ENCODE measurements at regions not wholly inside any gene's neighbourhood (a gene's known extent, or its start where the extent isn't known, plus 50 kb on each side); places are given as distances from the start of the nearest gene placed in this dataset.
"Not testable (repeated sequence)": the region's sequence is repeated elsewhere in the genome, so short reads cannot be mapped to it uniquely, and the experiment has no call there.

GRCh38 chr3:8001307-8001706 is 500.3 kb upstream of the LMCD1 start:
- DNase-seq = no peak

- peak in 2 of 58 donors; percentile 1 to 8 for DNase-seq
Observed at GRCh38 chr3:8001712-8002111, 499.9 kb upstream of the LMCD1 start.

GRCh38 chr3:8011902-8012301 is 489.7 kb upstream of the LMCD1 start:
- DNase-seq = no peak

GRCh38 chr3:8020047-8020841 is 481.4 kb upstream of the LMCD1 start:
- DNase-seq = no peak

- no peak for DNase-seq
Observed at GRCh38 chr3:8027954-8028353, 473.7 kb upstream of the LMCD1 start.

GRCh38 chr3:8050283-8050682 is 451.3 kb upstream of the LMCD1 start:
- DNase-seq = no peak

- peak in 35 of 58 donors; percentile 0 to 60 (median 10) for DNase-seq
Observed at GRCh38 chr3:8052659-8053058, 449.0 kb upstream of the LMCD1 start.

- DNase-seq = not testable (repeated sequence)
Observed at GRCh38 chr3:8068135-8068534, 433.5 kb upstream of the LMCD1 start.

- DNase-seq = no peak
Observed at GRCh38 chr3:8069471-8069870, 432.2 kb upstream of the LMCD1 start.

- no peak for DNase-seq
Observed at GRCh38 chr3:8070011-8070410, 431.6 kb upstream of the LMCD1 start.

GRCh38 chr3:8074740-8075139 is 426.9 kb upstream of the LMCD1 start:
- DNase-seq = not testable (repeated sequence)

- DNase-seq = no peak
Observed at GRCh38 chr3:8077126-8077525, 424.5 kb upstream of the LMCD1 start.

- no peak for DNase-seq
Observed at GRCh38 chr3:8080464-8080863, 421.2 kb upstream of the LMCD1 start.

- DNase-seq = no peak
Observed at GRCh38 chr3:8085498-8085897, 416.1 kb upstream of the LMCD1 start.

GRCh38 chr3:8087951-8088350 is 413.7 kb upstream of the LMCD1 start:
- DNase-seq = no peak

- no peak for DNase-seq
Observed at GRCh38 chr3:8094415-8094814, 407.2 kb upstream of the LMCD1 start.

GRCh38 chr3:8095724-8096123 is 405.9 kb upstream of the LMCD1 start:
- DNase-seq = no peak

GRCh38 chr3:8097690-8098089 is 403.9 kb upstream of the LMCD1 start:
- DNase-seq = no peak

- no peak for DNase-seq
Observed at GRCh38 chr3:8103954-8104353, 397.7 kb upstream of the LMCD1 start.

GRCh38 chr3:8106921-8107320 is 394.7 kb upstream of the LMCD1 start:
- no peak for DNase-seq

- DNase-seq = peak in 54 of 58 donors; percentile 4 to 84 (median 58)
Observed at GRCh38 chr3:8110966-8111798, 390.4 kb upstream of the LMCD1 start.

- no peak for DNase-seq
Observed at GRCh38 chr3:8112587-8112986, 389.0 kb upstream of the LMCD1 start.

GRCh38 chr3:8113626-8114025 is 388.0 kb upstream of the LMCD1 start:
- no peak for DNase-seq

All from anterior cingulate cortex (tissue), 58 donors.